CMK (cell line): ENCODE measurements at regions not wholly inside any gene's neighbourhood (a gene's known extent, or its start where the extent isn't known, plus 50 kb on each side); places are given as distances from the start of the nearest gene placed in this dataset.
"Not testable (repeated sequence)": the region's sequence is repeated elsewhere in the genome, so short reads cannot be mapped to it uniquely, and the experiment has no call there.

ENCODE experiments used
- DNase-seq: peaks from one replicate; pipeline ENCODE4 v3.0.0-alpha.2; 2010; ENCODE audit warnings: low read depth

DNA sequence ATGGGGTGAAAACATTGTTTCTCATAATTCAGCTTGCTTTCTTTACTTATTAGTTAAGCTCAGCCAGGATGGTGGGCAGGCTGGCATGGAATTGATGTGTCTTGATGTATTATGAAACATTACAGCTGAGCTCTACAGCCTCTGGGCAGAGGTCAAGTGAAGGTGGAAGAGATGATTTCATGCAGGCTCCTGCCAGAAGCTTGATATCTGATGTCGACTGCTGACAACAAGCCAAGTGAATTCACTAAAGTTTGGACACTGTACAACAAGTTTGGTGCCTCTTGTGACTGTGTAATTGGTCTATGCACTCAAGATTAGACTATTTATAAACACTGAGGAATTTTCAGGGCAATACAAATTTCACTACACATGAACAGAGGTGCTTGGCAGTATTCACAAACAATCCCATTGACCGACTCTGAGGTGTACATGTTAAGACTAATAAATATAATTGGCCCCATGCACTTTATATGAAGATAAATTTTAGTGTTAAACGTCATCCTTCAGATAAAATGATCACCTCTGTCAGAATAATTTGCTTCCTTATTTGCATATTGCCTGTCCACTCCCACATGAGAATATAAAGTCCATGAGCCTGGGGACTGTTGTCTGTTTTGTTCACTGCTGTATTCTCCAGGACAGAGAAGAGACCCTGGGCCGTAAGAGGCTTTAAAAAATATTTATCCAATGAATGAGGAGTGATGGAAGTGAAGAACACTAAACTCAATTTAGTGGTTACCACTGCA, 612.2 kb downstream of the IQCM start:
- DNase-seq: no peak

DNA sequence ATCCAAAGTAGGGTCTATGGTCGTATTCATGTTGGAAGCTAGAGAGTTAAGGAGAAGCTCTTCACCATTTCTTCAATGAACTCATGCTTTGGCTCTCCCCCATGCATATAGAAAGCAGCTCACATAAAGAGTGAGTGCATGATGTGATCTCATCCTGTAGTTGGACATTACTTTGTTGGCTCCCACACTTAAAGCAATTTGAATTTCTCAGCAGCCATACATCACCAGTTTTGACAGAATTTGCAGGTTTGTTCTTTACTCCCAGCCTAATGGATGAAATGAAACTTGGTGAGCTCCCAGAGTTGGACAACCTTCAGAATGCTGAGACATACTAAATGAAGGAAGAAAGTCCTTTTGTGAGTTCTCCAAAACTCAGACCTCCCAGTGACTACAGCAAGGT, 613.5 kb downstream of the IQCM start:
- DNase-seq: no peak

DNA sequence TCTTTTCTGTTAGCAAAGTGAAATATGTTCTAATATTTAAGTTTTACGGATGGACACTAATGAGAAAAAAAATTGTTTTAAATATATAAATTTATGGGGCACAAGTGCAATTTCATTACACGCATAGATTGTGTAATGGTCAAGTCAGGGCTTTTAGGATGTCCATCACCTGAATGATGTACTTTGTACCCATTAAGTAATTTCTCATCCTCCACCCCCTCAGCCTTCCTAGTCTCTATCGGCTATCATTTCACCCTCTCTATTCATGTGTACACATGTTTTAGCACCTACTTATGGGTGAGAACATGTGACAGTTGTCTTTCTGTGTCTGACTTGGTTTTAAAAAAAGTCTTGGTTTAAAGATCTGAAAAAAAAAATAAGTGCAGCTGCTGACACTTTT, 616.0 kb downstream of the IQCM start:
- no peak for DNase-seq

DNA sequence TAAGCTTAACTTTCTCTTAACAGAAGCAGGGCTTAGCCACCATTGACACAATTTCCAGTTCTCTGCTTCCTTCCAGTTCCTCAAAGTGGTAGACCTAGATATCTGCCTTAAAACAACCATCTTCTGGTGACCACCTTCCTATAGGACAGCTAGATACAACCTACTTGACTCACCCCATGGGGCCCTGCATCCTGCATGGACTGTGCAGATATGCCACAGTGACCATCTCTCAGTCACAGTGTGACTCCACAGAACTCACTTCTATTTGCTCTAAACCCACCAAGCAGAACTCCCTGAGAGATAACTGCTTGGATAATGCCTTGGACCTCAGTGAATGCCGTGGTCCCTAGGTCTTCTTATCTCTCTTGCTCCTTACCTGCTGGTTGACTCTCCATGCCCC, 621.6 kb downstream of the IQCM start:
- peak; percentile 95 for DNase-seq

DNA sequence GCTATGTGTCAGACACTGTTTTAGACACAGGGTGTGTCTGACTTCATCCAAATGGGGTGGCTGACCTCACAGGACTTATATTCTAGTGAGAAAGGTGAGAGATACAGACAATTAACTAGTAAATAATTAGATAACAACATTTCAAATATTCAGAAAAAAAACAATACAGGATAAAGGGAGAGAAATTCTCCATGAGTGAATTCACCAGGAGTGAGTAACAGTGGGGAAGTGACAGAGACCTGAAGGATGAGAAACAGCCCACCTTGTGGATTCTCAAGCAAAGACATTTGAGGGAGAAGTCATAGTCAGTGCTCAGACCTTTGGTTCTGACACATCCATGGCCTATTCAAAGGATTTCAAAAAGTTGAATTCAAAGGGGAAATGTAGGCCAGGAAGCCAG, 627.9 kb downstream of the IQCM start:
- DNase-seq: no peak

DNA sequence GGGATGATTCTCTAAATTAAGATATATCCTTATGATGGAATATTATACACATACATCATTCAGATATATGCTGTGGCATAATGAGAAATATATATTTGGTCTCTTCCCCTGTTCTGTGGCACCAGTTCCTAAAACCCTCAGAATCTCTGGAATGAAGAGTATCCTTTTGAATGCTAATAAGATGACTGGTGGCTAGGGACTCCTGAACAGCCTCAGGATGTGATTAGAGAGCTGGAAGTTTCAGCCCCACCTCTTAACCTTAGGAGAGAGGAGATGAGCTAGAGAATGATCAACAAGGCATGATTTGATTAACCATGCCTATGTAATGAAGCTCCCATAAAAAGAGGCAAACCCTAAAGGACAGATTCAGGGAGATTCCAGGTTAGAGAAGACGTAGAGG, 632.0 kb downstream of the IQCM start:
- DNase-seq: no peak

DNA sequence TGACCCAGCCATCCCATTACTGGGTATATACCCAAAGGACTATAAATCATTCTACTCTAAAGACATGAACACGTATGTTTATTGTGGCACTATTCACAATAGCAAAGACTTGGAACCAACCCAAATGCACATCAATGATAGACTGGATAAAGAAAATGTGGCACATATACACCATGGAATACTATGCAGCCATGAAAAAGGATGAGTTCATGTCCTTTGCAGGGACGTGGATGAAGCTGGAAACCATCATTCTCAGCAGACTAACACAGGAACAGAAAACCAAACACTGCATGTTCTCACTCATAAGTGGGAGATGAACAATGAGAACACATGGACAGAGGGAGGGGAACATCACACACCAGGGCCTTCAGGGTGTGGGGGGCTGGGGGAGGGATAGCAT, 634.2 kb downstream of the IQCM start:
- DNase-seq: not testable (repeated sequence)

DNA sequence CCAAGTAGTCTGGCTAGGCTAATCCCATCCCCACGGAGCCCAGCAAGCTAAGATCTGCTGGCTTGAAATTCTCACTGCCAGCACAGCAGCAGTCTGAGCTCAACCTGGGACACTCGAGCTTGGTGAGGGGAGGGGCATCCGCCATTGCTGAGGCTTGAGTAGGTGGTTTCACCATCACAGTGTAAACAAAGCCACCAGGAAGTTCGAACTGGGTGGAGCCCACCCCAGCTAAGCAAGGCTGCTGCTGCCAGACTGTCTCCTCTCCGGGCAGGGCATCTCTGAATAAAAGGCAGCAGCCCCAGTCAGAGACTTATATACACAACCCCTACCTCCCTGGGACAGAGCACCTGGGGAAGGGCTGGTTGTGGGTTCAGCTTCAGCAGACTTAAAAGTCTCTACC, 639.6 kb downstream of the IQCM start:
- peak; percentile 49 for DNase-seq

DNA sequence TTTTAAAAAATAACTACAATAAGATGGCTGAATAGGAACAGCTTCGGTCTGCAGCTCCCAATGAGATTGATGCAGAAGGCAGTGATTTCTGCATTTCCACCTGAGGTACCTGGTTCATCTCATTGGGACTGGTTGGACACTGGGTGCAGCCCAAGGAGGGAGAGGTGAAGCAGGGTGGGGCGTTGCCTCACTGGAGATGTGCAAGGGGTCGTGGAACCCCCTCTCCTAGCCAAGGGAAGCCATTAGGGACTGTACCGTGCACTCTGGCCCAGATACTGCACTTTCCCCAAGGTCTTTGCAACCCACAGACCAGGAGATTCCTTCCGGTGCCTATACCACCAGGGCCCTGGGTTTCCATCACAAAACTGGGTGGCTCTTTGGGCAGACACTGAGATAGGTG, 640.1 kb downstream of the IQCM start:
- no peak for DNase-seq

DNA sequence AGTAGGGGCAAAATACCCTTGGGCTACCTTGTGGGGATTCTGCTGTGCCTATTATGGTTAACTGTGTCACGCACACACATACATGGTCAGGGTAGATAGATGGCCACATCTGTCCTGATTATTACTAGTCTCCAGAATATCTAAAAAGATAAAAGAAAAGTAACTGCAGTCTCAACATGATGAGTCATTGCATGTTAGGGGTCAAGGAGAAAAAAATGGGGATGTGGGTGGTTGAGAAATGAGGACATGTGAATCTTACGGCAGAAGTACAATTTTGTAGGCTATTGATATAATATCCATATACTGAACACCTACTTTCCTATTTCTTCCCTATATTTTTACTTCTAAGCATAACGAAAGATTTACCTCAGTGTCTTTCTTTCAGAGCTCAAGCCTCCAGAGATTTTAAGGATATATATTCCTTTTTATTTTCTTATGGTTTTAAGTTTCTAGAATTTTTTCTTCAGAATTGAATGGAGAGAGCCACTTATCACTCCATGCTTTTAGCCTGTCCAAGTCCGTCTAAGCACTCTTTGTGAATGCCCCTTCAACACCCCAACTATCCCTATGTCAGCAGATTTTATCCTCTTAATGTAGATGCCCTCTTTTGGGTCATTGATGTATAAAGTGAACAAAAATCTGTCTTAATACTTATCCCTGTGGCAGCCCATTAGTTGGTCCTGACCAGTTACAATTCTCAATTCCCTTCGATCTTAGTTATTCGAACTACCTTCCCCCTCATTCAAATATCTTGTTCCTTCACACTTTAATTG, 642.2 kb downstream of the IQCM start:
- DNase-seq: peak; percentile 74

DNA sequence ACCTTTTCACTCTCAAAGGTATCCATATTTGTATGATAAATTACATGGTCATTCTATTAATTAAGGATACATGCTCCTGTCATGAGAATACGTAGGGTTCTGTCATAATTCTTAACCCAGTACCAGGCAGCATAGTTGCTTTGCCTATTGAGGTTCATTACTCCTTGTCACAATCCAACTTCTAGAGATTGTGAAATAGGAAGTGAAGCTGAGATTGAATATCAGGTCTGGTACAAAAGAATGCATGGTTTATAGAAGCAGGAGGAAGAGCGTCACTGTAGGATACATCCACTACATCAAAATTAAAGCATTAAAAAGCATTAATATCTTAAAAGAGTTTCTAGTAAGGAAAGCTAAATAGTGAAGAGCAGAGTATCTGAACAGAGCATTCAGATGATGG, 647.0 kb downstream of the IQCM start:
- DNase-seq: no peak

DNA sequence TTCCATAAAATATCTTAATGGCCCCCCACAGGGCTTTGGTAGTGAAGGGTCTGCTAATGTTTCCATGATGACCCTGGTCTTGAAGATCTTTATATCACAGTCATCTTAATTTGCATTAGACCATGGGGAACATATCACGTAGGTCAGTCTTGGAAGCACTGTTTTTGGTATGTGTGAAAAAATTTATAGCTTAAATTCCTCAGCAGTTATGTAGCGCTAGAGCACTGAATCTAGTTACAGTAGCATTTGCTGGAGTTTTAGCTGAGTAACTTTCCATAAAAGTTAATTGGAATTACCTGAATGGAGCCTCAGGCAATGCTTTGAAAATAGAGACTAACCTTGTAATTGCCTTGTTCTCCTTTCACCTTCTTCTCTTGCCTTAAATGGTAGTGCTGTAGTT, 648.8 kb downstream of the IQCM start:
- DNase-seq: no peak

DNA sequence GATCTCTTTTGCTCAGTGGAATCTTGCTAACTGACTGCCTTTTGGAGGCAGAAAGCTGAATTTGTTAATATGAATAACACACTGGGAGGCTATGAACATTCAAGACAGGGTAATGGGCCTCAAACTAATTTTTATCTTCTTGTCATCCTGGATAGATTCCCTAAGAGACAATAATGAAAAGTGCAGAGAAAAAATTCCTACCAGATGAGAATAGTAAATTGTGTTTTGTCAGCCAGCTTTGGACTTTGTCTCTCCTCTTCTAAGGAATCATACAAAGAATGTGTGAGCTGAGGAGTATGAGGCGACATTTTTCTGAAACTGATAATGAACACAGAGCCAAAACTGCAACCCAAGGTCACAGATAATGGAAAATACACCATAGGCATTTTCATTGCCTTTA, 649.3 kb downstream of the IQCM start:
- no peak for DNase-seq

DNA sequence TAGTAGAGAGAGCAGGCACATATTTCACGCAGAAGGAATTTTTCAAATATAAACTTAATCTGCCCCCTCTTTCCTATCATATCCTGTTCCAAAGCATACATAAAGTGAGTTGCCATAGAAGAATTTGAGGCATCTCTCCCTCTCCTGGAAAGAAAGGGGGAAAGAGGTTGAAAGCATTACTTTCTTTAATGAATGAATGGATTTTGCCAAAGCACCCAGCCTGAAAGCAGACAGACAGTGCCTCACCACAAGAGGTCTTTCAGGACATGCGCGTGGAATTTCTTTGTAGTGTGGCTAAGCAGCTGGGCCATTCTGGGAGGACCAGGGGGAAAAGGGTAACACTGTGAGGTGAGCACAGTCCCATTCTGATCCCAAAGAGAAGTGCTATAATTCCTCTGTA, 651.4 kb downstream of the IQCM start:
- DNase-seq: no peak

DNA sequence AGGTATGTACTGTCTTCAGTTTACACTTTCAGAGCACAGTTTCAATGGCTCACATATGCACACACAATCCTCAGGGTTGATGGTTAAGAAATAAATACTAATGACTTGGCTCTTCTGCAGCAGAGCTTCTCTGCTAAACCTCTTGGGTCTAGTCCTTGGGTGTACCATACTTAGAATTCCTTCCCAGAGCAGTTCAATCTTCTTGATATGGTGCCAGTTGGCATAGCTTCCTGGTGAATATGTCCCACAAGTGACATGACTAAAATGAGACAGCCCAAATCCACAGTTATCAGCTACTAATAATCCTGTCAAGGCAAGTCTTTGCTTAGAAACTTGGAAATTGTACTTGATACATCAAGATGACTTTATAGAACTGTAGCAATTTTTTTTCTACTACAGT, 654.4 kb downstream of the IQCM start:
- no peak for DNase-seq

DNA sequence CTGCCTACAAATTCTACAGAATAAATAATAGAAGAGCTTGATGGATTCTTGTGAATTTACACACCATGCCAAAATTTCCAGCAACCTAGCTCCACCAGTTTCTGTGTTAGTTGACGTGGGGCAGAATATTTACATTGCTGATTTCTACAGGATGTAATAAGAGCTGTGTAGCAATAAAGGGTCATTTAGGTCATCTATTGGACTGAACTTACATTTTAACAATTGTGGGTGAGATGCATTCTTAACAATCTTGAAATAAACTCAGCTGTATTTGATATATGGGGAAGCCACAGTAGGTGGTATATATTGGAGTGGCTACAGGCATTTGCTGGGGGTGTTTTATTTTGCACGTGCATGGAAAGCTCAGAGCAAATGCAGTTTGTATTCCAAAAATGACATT, 655.3 kb downstream of the IQCM start:
- no peak for DNase-seq

DNA sequence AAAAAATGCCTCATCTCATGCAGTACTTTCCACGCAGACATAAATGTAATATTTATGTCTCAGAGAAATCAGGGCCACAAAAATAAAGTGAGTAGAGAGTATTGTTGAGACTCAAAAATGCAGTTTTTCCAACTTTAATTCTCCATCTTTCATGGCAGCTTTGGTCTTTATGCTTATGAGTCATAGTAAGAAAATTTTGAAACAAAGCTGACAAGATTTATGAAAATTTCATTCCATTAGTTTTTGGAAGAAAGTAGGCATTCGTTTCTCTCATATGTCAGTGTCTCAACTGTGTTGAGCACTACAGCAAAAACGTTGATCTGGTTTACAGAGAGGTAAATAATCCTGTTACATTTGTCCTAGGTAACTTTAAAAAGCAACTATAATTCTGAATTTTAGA, 656.8 kb downstream of the IQCM start:
- no peak for DNase-seq

DNA sequence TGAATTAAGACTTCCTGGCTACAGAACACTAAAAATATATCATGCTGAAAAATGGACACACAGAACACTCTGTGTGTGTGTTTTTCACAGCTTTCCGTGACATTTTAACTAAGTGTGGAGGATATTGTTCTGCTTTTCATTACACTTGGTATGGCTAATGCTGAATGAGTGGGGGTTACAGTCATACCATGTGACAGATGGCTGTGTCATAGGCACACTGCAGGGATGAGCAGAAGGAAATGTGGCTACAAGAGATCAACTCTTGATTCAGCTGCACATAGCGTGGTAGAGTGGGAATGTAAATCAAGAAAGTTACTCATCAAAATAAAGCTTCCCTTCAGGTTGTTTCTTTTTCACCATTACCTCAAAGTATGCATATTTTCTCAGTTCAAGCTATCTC, 669.8 kb downstream of the IQCM start:
- no peak for DNase-seq

DNA sequence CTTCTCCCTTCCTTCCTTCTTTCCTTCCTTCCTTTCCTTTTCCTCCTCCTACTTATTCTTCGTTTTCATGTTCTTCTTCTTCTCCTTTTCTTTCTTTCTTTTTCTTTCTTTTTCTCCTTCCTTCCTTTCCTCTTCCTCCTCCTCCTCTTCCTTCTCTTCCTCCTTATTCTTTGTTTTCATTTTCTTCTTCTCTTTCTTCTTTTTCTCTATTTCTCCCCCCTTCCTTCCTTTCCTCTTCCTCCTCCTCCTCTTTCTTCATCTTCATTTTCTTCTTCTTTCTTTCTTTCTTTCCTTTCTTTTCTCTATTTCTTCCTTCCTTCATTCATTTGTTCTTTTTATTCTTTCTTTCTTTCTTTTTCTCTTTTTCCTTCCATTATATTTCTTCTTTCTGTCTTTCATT, 671.6 kb downstream of the IQCM start:
- no peak for DNase-seq

DNA sequence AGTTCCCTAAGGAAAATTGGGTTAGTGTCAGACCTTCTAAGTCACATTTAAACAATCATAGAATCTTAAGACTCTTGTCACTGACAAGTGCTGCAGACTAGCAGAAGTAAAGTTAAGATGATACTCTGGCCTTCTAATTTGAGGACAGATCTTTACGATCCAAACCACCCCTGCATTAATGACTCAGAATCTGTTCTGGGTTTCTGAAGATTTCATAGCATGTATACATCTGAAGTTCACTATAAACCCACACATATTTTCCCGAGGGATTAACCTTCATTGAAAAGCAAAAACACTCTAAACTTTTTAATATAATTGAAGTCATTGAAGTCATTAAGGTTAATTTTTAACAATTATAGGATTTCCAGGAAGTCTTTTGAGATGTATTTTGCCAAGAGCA, 674.3 kb downstream of the IQCM start:
- no peak for DNase-seq

DNA sequence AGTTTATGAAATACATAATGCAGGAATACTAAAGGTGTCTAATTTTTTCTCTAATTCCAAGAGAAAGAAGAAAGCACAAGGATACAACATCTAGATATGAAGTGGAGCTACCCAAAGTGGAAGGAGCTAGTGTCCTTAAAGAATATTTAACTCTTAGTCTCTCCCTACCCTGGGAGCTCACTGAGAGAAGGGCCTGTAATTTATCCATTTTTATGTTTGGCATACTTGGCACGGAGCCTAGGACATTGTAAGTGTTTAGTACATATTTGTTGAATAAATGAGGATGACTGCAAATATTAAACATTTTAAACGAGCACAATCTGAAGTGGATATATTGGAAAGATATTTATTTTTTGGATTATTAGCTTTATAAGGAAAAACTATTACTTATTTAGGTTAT, 674.8 kb downstream of the IQCM start:
- no peak for DNase-seq

DNA sequence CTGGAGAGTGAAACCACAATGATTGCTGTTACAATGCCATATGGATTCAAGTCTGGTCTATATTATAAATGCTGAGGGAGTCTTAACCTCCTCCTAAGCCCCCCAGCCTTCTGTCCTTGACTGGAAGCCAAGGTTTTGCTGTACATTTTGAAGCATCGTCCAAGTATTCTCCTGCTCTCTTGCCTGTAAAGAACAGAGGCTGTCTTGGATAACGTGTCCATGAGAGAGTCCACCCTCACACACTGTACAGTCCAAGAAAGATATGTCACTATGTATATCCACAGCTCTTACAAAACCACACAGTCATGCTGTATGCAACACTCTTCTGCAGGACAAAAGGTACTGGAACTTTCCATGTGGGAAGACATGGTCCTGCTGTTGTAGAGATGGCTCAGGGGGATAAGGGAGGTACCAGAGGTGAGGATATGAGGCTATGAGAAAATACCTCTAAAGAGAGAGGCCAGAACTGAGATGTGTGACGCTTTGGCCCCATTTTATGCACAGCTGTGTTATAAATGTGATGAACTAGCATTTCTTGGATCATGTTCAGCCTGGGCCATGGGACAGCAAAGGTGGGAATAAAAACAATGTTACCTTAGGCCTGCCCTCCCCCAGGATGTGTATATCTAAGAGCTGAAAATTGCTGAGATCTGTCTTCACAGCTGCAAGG, 678.6 kb downstream of the IQCM start:
- no peak for DNase-seq

DNA sequence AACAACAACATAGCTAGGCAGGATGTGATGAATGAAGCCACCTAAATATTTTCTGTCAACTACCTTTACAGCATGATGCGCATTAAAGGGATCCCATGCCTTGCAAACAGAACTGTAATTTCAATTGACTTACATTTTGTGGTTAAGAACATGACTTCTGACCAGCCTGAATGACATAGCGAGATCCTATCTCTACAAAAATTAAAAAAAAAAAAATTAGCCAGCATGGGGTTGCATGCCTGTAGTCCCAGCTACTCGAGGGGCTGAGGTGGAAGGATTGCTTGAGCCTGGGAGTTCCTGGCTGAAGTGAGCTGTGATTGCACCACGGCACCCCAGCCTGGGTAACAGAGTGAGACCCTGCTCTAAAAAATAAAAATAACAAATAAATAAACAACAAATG, 680.6 kb downstream of the IQCM start:
- DNase-seq: peak; percentile 30
